Gastroesophageal sphincter (tissue), 4 donors: ENCODE measurements at regions not wholly inside any gene's neighbourhood (a gene's known extent, or its start where the extent isn't known, plus 50 kb on each side); places are given as distances from the start of the nearest gene placed in this dataset.

ENCODE experiments used
- ATAC-seq: fragments of 150-250 bp; one replicate; pipeline ENCODE4 v1.9.1; 2016; ENCODE audit warnings: mild to moderate bottlenecking, moderate library complexity
- H3K27ac ChIP-seq, 4 donors: fragments of 200-600 bp; sonication (generic) in 3 of 4; 1 replicate in 3 of 4; 2 replicates in 1 of 4; pipeline ENCODE4 v1.5.1; 2016 to 2019
- H3K27me3 ChIP-seq: fragments of 200-600 bp; sonication (generic); one replicate; pipeline ENCODE4 v1.5.1; 2019
- H3K36me3 ChIP-seq, 2 donors: fragments of 200-600 bp; sonication (generic); one replicate each; pipeline ENCODE4 v1.5.1; 2019; ENCODE audit warnings: control low read depth in 1 of 2
- H3K4me1 ChIP-seq, 3 donors: fragments of 200-600 bp; sonication (generic); 1 replicate in 2 of 3; 2 replicates in 1 of 3; pipeline ENCODE4 v1.5.1; 2016 to 2019; ENCODE audit warnings: control low read depth in 2 of 3
- H3K4me3 ChIP-seq, 2 donors: fragments of 200-600 bp; sonication (generic); one replicate each; pipeline ENCODE4 v1.5.1; 2019; ENCODE audit warnings: mild to moderate bottlenecking in 1 of 2, moderate library complexity in 1 of 2
- H3K9me3 ChIP-seq, 3 donors: fragments of 200-600 bp; sonication (generic); one replicate each; pipeline ENCODE4 v1.5.1; 2017 to 2019; ENCODE audit warnings: control low read depth in 2 of 3
- CTCF ChIP-seq, 4 experiments: fragments of 200-600 bp in 2 of 4; fragments of 450-650 bp in 2 of 4; sonication (generic) in 1 of 4; IDR thresholded peaks; one replicate each; pipeline ENCODE4 v1.5.1; 2017 to 2019; ENCODE audit warnings: antibody characterized with exemption in 4 of 4, mild to moderate bottlenecking in 2 of 4, moderate library complexity in 2 of 4
- EP300 ChIP-seq: sonication (generic); formaldehyde crosslinking; IDR thresholded peaks from one replicate; pipeline ENCODE4 v1.6.1; 2017; ENCODE audit warnings: antibody characterized with exemption, mild to moderate bottlenecking
- POLR2A ChIP-seq, 2 donors: fragments of 450-650 bp; IDR thresholded peaks; one replicate each; pipeline ENCODE4 v1.6.1; 2017; ENCODE audit warnings: antibody characterized with exemption in 2 of 2, mild to moderate bottlenecking in 2 of 2, moderate library complexity in 1 of 2
- POLR2AphosphoS5 ChIP-seq: sonication (generic); formaldehyde crosslinking; IDR thresholded peaks from one replicate; pipeline ENCODE4 v1.6.1; 2017; ENCODE audit warnings: antibody characterized with exemption
- WGBS, 2 donors: methylation state at CpG; one replicate each; pipeline ENCODE4 v1.1.5; 2018; ENCODE audit warnings: low coverage in 1 of 2; 5-methylcytosine and 5-hydroxymethylcytosine counted together

DNA sequence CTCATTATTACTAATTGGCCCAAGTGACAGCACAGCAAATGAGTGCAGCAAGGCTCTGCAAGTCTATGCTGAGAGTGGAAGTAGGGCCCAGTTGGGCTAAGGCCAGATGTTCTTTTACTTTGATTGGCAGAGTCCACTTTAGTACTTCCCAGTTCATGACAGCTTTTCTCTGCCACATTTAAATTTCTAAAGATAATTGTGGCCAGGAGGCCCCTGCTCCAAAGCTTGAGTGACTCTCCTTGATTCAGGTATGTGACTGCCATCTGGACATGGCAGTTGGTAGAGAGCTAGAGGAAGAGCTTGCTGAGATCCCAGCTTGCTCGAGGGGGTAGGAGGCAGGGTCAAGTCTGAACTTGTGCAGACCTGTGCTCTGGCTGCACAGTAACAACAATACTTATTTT is 154.1 kb downstream of the CARTPT start:
- no peak for ATAC-seq
- Histone ChIP-seq H3K27me3 (no peaks in the 10 kb centered on the region), H3K4me1 (no peaks in the 10 kb centered on the region), H3K27ac (no peak overlapping the region), H3K4me3 (no peak overlapping the region), H3K9me3 (no peaks in the 10 kb centered on the region), H3K36me3 (no peaks in the 10 kb centered on the region)
- no peak for TF ChIP-seq EP300
- no peak for TF ChIP-seq POLR2AphosphoS5
- TF ChIP-seq POLR2A (IDR thresholded peaks at IDR 0.05) = no peak
- TF ChIP-seq CTCF (IDR thresholded peaks at IDR 0.05) = no peak
- WGBS, 2 donors = 57% methylated on average over 1 of the region's 1 CpG; no CpG with 5 or more reads in 1 of the 2 donors

DNA sequence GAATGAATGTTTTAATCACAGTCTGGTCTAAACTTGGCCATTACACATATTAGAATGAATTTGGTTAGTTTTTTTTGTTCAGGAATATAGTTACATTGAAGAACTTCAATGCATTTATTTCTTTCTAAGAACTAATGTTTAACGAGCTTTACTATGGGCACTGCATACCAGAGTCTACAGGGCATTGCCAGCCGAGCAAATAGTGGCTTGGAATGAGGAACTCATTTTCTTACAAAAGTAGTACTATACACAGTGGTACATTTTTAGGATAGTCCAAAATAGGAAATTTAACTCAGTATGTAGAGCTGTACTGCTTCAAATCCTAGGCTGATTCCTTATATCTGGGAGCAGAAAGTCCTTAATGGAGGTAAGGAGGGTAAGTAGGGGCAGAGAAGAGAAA is 155.4 kb downstream of the CARTPT start:
- WGBS, 2 donors = 55% methylated on average over 2 of the region's 2 CpGs; no CpG with 5 or more reads in 1 of the 2 donors
- TF ChIP-seq POLR2A (IDR thresholded peaks at IDR 0.05) (no peak), EP300 (no peak), CTCF (IDR thresholded peaks at IDR 0.05) (no peak), POLR2AphosphoS5 (no peak)
- Histone ChIP-seq H3K27me3 (no peaks in the 10 kb centered on the region), H3K4me1 (peaks cover 0 to 3% (median 0%) of the 10 kb centered on the region in 3 donors), H3K36me3 (no peaks in the 10 kb centered on the region), H3K9me3 (no peaks in the 10 kb centered on the region), H3K4me3 (no peak overlapping the region), H3K27ac (no peak overlapping the region)
- no peak for ATAC-seq

DNA sequence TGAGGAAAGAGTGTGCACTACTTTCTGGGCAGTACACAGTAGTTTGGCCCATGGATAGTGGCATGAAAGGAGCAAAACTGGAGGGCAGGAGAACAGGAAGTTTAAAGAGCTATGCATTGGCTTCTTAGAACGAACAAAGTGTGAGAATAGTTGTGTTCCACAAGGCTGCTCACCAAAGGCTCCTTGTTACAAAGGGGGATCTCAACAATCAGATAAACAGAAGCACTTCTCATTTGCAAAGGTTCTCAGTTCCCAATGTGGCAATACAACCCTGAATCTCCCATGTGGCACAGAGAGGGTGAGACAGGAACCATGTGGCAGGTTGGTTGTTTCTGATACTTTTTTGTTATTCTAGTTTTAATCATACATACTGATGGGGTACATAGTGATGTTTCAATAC is 158.4 kb downstream of the CARTPT start:
- H3K27ac ChIP-seq = no peak overlapping the region
- no peaks in the 10 kb centered on the region for H3K36me3 ChIP-seq
- no peaks in the 10 kb centered on the region for H3K27me3 ChIP-seq
- no peak for ATAC-seq
- H3K4me3 ChIP-seq = no peak overlapping the region
- peaks cover 3 to 29% (median 5%) of the 10 kb centered on the region in 3 donors for H3K4me1 ChIP-seq
- no peaks in the 10 kb centered on the region for H3K9me3 ChIP-seq
- WGBS, 2 donors = 67 to 87% methylated on average over 1 of the region's 1 CpG
- TF ChIP-seq POLR2AphosphoS5 = no peak
- no peak for TF ChIP-seq CTCF (IDR thresholded peaks at IDR 0.05)
- TF ChIP-seq POLR2A (IDR thresholded peaks at IDR 0.05) = no peak
- no peak for TF ChIP-seq EP300

DNA sequence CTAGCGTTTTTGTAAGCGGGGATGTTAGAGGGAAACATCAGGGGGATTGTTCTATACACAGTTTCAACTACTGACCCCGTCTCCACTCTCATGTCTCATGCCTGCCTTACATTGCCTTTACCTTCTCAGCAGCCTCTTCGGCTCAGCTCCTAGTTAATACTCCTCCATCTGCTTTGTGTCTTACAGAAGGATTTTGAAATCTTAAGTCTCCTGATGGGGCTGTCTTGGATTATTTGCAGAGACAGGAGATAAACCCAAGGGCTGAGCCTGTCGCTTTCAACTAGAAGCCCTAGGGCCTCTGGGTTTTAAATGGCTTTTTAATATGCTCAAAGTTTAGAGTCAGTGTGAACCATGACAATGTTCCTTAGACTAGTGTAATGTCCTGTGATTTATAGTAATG is 161.5 kb downstream of the CARTPT start:
- Histone ChIP-seq H3K36me3 (no peaks in the 10 kb centered on the region), H3K27me3 (no peaks in the 10 kb centered on the region), H3K4me3 (no peak overlapping the region), H3K9me3 (no peaks in the 10 kb centered on the region), H3K4me1 (peaks cover 5 to 46% (median 13%) of the 10 kb centered on the region in 3 donors), H3K27ac (peak overlapping the region in 3 of 4 donors; percentile 3 to 35 (median 34))
- ATAC-seq = peak; percentile 32
- WGBS, 2 donors = 26% methylated on average over 5 of the region's 5 CpGs; no CpG with 5 or more reads in 1 of the 2 donors
- TF ChIP-seq POLR2A (IDR thresholded peaks at IDR 0.05) = no peak
- no peak for TF ChIP-seq CTCF (IDR thresholded peaks at IDR 0.05)
- TF ChIP-seq EP300 = no peak
- TF ChIP-seq POLR2AphosphoS5 = no peak

DNA sequence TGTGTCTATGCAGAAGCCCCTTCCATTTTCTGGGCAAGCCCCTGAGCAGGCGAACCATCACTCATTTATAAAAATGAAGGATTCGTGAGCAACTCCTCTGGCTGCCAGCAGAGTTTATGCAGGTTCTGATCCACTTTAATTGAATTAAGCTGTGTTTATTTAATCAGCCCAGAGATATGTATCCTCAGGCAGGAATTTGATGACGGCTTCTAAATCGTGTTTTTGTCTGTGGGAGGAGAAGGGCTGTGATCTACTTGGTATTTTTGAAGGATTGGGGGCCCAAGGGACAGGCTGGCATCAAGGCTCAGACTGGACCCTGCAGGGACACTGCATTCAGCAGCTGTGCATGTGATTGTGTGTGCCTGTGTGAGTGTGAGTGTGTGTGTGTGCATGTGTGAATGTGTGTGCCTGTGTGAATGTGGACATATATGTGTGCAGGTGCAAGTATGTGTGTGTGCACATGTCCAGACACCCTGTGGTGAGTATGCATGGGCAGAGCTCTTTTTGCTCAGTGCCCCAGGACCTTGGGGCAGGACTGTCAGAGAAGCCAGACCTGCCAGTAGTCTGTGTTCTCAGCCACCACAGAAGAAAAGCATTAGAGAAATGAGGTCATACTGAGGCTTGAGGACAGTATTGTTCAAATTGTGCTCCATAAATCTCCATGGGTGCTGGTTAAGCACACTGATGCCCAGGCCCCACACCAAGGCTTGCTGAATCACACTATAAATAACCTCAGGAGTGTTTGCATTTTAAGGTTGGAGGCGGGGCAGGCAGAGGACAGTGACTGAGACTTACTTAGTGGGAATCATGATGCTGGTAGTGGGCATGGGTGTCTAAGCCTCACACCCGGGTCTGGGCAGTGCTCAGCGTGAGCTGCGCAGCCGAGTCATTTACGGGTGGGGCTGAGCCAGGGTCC is 164.0 kb downstream of the CARTPT start:
- Histone ChIP-seq H3K4me3 (no peak overlapping the region), H3K4me1 (peaks cover 5 to 46% (median 13%) of the 10 kb centered on the region in 3 donors), H3K27ac (peak overlapping the region in 3 of 4 donors; percentile 59 to 76 (median 74)), H3K27me3 (no peaks in the 10 kb centered on the region), H3K36me3 (no peaks in the 10 kb centered on the region), H3K9me3 (no peaks in the 10 kb centered on the region)
- peak; percentile 40 for ATAC-seq
- 8 to 19% methylated on average over 2 of the region's 10 CpGs for WGBS, 2 donors
- no peak for TF ChIP-seq POLR2A (IDR thresholded peaks at IDR 0.05)
- no peak for TF ChIP-seq EP300
- TF ChIP-seq CTCF (IDR thresholded peaks at IDR 0.05) = no peak
- no peak for TF ChIP-seq POLR2AphosphoS5
